ENCODE measurements at regions not wholly inside any gene's neighbourhood (a gene's known extent, or its start where the extent isn't known, plus 50 kb on each side); places are given as distances from the start of the nearest gene placed in this dataset.

GRCh38 chr12:13713556-13714410 is 267.6 kb downstream of the GRIN2B start (continued):
- TF ChIP-seq LARP7 (IDR thresholded peaks at IDR 0.05) (no peak), RUNX3 (IDR thresholded peaks at IDR 0.05; ENCODE audit: low read length) (no peak)

DNA sequence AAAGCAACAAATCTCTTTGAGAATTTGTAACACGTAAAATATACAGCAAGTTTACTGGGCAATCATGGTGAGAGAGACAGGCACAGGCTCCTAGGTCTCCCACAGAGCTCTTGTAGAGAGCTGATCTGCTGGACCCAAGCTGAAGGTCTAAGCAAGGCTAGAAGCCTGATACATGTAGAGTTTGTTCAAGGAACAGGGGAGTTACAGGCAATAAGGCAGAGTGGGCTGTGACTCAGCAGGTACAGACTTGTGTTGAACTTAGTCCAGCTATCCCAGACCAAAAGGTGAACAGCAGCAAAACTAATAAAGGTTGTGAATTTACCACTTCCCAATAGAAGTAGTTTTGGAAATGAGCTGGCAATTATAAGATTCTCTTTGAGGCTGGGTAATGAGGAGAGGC is 273.6 kb downstream of the GRIN2B start:
- Histone ChIP-seq H3K9me3 (replicated peaks; ENCODE audit: control insufficient read depth, insufficient read depth, low read length) (no peaks in the 10 kb centered on the region), H3K27me3 (replicated peaks in 1 of 2; ENCODE audit: control insufficient read depth in 2 of 2, insufficient read depth in 2 of 2, low read length in 1 of 2) (no peaks in the 10 kb centered on the region), H3K79me2 (ENCODE audit: control insufficient read depth, insufficient read depth, low read length) (no peaks in the 10 kb centered on the region), H4K20me1 (ENCODE audit: control insufficient read depth, insufficient read depth) (no peaks in the 10 kb centered on the region), H3K4me2 (ENCODE audit: control insufficient read depth, insufficient read depth) (no peak overlapping the region), H2AFZ (ENCODE audit: control insufficient read depth, low read depth, low read length) (no peak overlapping the region), H3K9ac (ENCODE audit: control insufficient read depth, insufficient read depth, low read length) (no peak overlapping the region), H3K27ac (ENCODE audit: control insufficient read depth, insufficient read depth) (no peak overlapping the region), H3K36me3 (ENCODE audit: control insufficient read depth in 2 of 2, insufficient read depth in 2 of 2, low read length in 1 of 2) (no peaks in the 10 kb centered on the region), H3K4me1 (ENCODE audit: control insufficient read depth, insufficient read depth, low read length) (no peaks in the 10 kb centered on the region), H3K4me3 (no peak overlapping the region)
- ChIA-PET POLR2A (no interaction called here), CTCF (no interaction called here), RAD21 (ENCODE audit: unreplicated experiment) (no interaction called here), SMC1A (ENCODE audit: uncharacterized antibody, unreplicated experiment) (no interaction called here)
- TF ChIP-seq, protein P1, sequence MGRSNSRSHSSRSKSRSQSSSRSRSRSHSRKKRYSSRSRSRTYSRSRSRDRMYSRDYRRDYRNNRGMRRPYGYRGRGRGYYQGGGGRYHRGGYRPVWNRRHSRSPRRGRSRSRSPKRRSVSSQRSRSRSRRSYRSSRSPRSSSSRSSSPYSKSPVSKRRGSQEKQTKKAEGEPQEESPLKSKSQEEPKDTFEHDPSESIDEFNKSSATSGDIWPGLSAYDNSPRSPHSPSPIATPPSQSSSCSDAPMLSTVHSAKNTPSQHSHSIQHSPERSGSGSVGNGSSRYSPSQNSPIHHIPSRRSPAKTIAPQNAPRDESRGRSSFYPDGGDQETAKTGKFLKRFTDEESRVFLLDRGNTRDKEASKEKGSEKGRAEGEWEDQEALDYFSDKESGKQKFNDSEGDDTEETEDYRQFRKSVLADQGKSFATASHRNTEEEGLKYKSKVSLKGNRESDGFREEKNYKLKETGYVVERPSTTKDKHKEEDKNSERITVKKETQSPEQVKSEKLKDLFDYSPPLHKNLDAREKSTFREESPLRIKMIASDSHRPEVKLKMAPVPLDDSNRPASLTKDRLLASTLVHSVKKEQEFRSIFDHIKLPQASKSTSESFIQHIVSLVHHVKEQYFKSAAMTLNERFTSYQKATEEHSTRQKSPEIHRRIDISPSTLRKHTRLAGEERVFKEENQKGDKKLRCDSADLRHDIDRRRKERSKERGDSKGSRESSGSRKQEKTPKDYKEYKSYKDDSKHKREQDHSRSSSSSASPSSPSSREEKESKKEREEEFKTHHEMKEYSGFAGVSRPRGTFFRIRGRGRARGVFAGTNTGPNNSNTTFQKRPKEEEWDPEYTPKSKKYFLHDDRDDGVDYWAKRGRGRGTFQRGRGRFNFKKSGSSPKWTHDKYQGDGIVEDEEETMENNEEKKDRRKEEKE (IDR thresholded peaks at IDR 0.05), result no peak
- TF ChIP-seq POLR2A (IDR thresholded peaks at IDR 0.05; ENCODE audit: low read depth, low read length) (no peak), ZBTB11 (CRISPR knock-in tag; IDR thresholded peaks at IDR 0.05) (no peak), ZNF687 (IDR thresholded peaks at IDR 0.05) (no peak), ATF7 (IDR thresholded peaks at IDR 0.05; ENCODE audit: low read depth) (no peak), IKZF2 (IDR thresholded peaks at IDR 0.05) (no peak), FOXK2 (IDR thresholded peaks at IDR 0.05) (no peak), SUPT20H (IDR thresholded peaks at IDR 0.05; ENCODE audit: borderline replicate concordance, control insufficient read depth, low read depth, low read length) (no peak)
- ATAC-seq (no peak), DNase-seq (ENCODE audit: low read depth, low spot score) (no peak), FAIRE-seq (no peak)
- 0% methylated on average over 1 of the region's 1 CpG for WGBS (ENCODE audit: insufficient coverage, insufficient replicate concordance, low lambda C conversion rate, missing lambda C conversion rate)
- intact Hi-C loops (cut with micrococcal nuclease; ENCODE audit: unreplicated experiment) (no loop called here), in situ Hi-C loops (cut with MboI) (no loop called here)
- no TSS peak for BruUV-seq (replicated peaks)

Measured in GM12878 (cell line).